Neural cell (in vitro differentiated cells): ENCODE measurements at regions not wholly inside any gene's neighbourhood (a gene's known extent, or its start where the extent isn't known, plus 50 kb on each side); places are given as distances from the start of the nearest gene placed in this dataset.

Experiments
- CTCF ChIP-seq: fragments of 450-650 bp; IDR thresholded peaks from 2 replicates; pipeline ENCODE4 v1.5.1; 2014; ENCODE audit warnings: antibody characterized with exemption, mild to moderate bottlenecking, moderate library complexity; ENCODE audit not compliant: poor library complexity, severe bottlenecking
- POLR2AphosphoS5 ChIP-seq: IDR thresholded peaks from 2 replicates; pipeline ENCODE4 v1.6.1; 2012
- RAD21 ChIP-seq: fragments of 450-650 bp; conservative IDR thresholded peaks from 2 replicates; pipeline ENCODE4 v1.6.1; 2014; ENCODE audit warnings: antibody characterized with exemption, mild to moderate bottlenecking, moderate library complexity

- TF ChIP-seq POLR2AphosphoS5 = no peak
- TF ChIP-seq CTCF = no peak
- no peak for TF ChIP-seq RAD21
Measured at GRCh38 chr20:57920971-57921370, 211.2 kb upstream of the PMEPA1 start.
